Activated T-helper 1 cell treated with anti-CD3 and anti-CD28 coated beads, Interleukin-2, amount 50 U/mL, for 16 hours (primary cell): ENCODE measurements at regions not wholly inside any gene's neighbourhood (a gene's known extent, or its start where the extent isn't known, plus 50 kb on each side); places are given as distances from the start of the nearest gene placed in this dataset.
A peak's percentile ranks its signal among the peaks of the same experiment; 100 is the strongest.

Source experiments
- DNase-seq, 2 donors: peaks; one replicate each; pipeline ENCODE4 v3.0.0-alpha.2; 2020; ENCODE audit warnings: low read depth in 1 of 2, low spot score in 1 of 2

DNA sequence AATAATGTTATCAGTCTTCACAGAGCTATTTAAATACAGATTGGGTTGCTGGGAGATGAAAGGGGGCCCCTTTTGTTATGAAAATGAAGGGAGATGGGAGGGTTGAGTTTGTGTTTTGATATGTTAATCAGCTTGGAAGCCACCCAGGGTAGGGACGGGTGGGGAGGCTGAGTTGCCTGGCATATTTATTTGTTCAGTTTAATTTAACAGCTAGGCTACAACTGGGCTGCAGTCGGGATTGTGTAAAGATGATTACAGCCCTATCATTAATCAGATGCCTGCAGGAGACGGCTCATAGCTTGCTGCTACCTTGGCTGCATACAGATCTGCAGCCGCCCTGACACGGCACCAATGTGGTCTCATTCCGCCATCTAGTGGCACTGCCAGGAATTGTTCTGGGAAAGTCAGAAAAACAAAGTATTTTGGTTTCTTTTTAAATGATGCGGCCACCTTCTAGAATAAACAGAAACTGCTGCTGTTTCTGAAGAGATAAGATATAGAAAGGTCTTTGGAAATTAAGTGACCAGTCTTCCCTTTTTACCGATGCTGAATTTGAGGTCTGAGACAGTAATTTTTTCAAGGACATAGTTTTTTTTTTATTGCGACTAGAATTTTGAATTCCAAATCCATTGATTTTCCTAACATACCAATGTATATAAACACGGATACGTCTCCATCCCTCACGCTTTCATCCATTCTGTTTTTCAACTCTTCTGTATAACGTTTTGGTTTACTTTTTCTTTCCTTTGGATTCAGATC is 458.0 kb upstream of the ASIC2 start:
- DNase-seq = peak; percentile 31 to 36

DNA sequence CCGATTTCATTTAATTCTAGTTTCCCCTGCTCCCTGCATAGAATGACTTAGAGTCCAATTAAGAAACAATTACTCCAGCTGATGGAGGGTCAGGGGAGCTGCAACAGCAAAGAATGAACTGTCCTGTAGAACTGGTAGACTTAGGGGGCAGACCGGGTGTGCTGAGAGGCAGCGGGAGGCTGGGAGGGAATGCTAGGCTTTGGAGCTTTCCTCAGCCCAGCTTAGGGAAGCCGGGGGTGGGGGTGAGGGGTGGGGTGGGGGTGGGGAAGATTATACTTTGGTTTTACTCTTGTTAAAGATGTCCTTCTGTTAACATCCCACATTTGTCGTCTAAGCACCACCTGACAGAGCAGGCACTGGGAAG is 458.6 kb upstream of the ASIC2 start:
- no peak for DNase-seq

DNA sequence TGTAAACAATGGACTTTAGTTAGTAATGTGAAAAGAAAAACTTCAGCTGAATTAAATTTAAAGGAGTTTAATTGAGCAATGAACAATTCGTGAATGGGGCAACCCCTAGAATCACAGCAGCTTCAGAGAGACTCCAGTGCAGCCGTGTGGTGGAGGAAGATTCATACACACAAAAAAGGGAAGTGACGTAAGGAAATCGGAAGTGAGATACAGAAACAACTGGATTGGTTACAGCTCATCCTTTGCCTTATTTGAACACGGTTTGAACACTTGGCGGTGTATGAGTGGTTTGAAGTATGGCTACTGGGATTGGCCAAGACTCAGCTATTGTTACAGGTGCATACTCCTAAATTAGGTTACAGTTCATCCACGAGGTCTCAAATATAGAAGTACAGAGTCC is 460.4 kb upstream of the ASIC2 start:
- DNase-seq = no peak

DNA sequence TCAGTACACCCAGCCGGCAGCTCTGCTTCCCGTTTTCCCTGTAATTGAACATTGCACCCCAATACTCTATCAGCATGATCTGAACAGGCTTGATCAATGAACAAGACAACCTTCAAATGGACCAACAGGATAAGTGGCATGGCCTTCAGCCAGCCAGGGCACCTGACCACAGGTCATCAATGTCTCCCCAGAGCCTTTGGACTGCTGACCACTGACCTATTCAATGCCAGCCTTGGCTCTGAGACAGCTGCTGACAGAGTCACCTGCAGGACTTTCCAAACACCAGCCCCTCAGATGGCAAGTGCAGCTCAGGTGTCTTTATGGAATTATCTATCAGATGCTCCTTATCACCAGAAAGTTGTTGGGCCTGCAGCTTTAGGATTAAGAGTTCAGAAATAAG is 462.9 kb upstream of the ASIC2 start:
- DNase-seq = no peak

DNA sequence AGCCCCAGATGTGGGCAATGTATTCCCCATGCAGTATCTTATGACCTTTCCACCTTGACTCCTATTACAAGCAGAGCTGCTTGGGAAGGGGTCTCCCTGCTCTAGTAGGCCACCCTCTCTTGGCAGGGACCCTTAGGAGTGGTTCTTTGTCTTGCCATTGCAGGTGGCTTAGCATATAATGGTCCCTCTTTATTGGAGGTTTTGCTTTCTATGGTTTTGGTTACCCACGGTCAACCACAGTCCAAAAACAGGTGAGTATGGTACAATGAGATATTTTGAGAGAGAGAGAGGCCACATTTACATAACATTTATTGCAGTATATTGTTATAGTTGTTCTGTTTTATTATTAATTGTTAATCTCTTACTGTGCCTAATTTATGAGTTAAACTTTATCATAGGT is 472.8 kb upstream of the ASIC2 start:
- no peak for DNase-seq

DNA sequence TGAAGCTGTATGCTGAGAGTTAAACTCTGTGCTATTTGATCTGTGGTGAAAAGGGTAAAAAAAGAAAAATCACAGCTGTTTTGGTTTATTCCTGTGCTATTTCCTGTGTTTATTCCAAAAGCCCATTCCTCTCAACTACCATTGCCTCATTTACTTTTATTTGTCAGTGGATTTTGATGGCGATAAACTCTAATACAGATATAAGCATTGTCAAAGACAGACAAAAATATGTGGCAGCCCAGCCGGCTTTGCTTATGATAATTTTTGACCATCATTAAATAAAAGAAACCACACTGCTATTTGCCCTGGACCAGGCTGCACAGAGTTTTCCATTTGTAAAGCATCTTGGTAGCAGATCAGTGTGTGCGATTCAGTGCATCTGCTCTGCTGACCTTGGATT is 473.6 kb upstream of the ASIC2 start:
- DNase-seq = no peak

DNA sequence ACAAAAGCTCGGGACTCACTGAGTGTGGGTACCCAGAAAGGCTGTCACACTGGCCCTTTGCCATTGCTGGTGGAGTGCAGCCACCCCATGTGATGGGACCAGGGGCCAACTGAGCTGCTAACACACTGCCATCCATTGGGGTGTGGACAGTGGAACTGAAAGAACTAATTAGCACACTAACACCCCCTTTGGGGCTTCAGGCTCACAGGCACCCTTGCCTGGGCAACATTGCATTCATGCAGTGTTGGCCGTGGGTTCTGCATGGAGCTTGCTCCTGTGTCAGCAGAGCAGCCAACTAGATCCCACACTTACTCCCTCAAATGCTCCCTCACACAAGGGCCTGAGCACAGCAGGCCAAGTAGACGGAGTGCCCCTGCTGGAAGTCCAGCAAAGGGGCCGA is 476.0 kb upstream of the ASIC2 start:
- no peak for DNase-seq

DNA sequence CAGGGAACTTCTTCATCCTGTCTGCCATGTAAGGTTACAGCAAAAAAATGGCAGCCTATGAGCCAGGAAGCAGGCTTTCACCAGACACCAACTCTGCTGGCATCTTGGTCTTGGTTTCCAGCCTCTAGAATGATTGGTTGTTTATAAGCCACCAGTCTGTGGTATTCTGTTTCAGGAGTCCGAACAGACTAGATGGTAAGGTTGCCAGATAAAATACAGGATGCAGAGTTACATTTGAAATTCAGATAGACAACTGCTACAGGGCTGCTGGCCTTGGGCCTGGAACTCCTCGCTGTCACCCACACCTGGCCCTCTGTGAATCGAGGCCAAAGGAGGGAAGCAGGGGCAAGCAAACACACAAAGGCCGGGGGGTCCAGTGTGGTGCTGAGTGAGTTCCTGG is 478.8 kb upstream of the CCL2 start:
- DNase-seq = no peak

DNA sequence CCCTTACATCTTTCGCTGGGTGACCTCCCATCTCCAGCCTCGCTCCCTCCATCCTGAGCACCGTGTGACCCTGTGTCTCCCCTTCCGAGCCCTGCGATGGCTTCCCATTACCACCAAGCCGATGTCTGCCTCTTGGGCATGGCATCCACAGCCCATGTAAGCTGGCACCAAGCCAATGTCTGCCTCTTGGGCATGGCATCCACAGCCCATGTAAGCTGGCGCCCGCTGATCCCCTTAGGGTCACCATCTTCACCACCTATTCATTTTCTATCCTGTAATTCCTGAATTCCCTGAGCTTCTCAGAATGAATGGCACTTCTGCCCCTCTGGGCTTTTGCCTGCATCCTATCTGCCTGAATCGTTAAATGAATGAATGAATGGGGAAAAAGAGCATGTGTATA is 478.2 kb upstream of the CCL2 start:
- DNase-seq = no peak

DNA sequence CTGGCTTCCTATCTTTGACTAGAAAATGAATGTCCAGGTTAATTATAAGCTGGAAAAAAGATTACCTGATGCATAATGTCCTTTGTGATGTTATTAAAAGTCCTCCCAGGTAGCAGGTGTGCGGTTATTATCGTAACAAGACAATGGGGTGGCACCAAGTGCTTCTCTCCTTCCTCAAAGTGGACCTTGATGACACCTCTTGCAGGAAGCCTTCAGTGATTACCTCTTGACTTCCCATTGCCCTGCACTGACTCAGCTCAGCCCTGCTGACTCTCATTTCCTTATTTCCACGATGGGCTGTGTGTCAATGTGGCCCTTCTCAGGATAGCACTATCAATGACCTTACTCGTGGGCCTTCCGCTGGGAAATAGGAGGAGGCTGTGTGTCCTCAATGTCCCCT is 477.4 kb upstream of the CCL2 start:
- DNase-seq = no peak

DNA sequence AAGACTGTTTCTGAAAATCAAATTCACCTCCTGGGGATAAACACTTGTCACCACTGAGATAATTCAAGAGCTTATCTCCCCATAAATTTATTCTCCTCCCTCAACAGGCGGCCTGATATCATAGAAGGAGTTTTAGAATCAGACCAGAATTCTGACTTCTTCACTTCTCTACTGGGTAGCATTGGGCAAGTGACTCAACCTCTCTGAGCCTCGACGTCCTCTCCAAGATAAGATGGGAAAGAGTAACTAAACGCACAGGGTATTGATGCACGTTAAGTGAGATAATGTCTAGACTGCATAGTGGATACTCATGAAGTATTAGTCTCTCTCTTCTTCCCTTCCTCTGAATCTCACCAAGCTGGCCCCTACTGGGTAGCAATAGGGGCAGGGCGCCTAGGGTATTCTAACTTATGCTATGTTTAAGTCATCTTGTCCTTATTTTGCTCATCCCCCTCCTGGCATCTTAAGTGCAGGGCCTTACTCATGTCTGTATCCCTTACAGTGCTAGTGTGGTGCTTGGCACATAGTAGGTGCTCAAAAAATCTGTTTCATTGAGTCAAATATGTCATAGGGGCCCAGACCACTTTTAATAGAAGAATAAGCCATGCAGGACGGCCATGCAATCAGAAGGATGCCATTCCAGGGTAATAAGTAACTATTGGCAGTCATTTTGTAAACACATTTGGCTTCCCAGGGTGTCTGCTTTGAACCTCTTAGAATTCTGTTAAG is 476.4 kb upstream of the CCL2 start:
- DNase-seq = no peak

DNA sequence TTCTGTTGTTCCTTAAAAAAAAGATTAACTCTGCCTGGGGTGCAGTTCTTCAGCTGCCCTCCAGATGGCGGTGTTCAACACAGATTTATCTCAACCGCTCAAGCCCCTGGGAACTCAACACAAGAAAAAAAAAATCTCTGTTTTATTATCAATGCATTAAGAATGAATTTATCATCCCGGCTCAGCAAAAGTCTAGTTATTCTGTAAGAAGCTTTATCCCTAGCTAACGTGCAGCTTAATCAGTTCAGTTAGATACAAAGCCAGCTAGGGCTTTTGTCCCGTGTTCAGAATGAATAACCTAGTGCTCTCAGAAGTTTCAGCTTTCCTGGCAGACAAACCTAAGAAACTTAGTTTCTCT is 475.9 kb upstream of the CCL2 start:
- DNase-seq = no peak

DNA sequence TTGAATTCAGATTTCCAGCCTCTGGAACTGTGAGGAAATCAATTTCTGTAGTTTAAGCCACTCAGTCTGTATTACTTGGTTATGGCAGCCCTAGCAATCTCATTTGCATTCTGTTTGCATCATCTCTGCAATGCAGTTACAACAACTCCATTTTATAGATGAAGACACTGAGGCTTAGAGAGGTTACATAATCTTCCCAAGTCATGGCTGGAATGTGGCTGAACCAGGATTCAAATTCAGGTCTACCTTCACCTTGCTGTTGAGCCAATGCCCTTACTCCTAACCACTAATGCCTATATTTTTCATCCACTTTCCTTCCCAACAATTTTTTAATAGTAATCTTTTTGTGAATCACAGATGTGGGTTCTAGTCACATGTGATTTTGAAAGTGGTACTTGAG is 469.8 kb upstream of the CCL2 start:
- no peak for DNase-seq

DNA sequence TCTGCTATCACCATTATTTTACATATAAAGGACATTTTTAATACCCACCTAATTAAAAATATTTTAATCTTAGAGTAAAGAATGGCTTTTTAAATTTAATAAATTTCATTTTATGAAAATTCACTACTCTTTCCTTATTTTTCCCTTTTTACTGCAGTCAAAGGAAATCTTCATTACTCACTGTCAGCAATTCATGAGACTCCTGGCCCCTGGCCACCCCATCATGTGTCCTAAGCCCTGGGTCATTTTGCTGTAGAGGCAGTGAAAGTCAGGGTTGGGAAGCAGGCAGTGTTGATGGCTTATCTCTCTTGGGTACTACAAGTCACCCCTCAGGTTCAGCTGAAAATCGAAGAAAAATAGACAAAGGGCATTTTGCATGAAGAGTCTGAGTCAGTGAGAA is 468.6 kb upstream of the CCL2 start:
- DNase-seq = no peak

DNA sequence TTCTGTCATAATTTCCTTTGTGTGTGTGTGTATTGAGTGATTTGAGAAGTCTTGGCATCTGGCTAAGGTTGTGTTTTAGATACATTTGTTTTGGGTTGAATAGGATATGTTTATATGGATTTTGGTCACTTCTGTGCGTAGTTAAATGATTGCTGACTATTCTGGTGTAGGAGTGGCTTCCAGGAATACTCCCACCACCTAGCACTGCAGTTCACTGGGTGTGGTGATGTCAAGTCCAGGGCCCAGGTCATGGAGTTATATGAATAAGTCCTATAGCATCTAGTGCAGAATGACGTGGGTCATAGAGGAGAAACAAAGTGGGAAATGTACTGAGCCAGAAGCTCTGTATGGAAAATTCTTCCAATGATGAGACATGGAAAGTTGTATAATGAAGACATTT is 465.4 kb upstream of the CCL2 start:
- DNase-seq = no peak

DNA sequence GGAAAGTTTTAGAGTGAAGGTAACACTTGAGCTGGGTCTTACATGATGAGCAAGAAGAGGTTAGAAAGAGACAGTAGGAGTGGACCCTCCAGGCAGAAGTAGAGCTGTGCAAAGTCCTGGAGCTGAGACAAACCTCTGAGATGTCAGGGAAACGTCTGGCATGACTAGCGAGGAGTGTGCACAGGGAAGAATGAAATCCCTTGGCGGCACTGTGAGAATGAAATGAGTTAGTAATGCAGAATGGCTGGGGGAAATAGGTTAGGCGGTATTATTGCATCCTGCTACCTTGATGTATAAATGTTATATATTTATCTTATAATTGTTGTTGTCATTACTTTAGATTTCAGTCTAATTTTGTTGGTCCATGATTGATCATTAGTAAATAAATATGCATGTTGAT is 457.9 kb upstream of the CCL2 start:
- DNase-seq = no peak

DNA sequence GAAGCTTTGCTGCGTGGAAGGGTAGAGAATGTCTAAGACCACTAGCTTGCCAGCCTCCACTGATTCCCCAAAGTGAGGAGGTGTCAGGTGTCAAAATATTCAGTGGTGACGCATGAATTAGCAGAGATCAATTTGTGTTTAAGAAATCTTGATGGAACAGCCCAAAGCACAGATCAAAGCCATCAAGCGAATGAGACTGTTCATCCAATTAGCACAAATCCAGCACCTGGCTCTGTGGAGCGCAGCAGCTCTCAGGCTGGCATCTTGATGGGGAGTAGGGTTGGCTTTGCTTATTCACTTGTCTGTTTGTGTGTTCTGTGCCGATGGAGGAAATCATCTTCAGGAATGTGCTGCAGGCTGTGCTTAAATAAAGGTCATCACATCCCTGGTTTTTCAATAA is 456.8 kb upstream of the CCL2 start:
- DNase-seq = no peak

DNA sequence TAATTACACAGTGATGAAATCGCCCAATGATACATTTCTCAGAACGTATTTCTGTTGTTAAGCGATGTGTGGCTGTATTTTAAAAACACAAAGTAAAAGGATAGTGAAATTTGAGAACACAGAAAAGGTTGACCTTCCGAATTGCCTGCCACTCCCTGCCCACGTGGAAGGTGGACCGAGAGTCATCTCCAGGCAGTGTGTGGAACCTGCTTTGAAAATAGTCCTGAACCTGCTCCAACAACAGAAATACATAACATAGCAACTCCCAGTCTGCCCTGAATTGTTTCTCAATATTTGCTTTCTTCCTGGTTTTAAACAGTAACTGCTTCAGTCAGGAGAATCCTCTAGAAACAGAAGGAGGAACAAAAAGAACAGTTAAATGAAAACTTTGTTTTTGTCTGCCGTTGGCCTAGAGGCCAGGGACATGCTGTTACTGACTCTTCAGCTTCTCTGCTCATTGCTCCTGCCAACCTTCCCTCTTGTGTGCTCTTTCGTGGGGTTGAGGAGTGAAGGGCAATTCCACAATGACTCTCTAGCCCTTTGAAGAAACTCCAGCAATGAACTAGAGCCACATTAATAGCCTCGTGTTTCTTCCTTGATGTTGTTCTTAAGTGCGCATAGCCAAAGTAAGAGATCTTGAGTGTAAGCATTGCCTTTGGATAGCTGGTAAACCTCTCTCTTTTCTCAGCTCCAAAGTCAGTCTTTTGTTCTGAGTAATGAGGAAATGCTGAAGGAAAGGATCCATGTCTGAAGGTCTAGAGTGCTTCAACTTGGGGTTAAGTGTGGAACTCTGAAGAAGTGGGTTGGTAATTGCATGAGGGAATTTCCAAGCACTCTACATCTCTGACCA is 452.5 kb upstream of the CCL2 start:
- no peak for DNase-seq

DNA sequence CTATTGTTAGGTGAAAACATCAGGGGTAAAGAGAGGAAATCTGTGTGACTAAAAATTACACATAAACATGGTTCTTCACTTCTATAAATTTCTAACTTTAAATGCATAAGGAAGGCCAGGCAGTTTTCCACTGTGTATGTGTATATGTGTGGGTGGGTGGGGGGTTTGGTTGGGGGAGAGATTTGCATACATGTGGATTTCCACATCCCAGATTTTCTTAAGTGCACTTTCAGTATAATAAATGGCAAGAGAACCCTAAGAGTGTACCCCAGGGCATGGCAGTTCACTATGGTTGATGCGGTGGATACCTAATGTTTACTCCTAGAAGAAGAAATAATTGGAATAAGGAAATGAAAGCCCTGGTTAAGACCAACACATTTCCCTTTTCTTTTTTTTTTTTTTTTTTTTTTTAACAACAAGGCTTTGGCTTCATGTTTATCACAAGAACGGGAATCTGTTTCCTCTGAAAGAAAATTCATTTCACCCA is 451.8 kb upstream of the CCL2 start:
- DNase-seq = no peak

DNA sequence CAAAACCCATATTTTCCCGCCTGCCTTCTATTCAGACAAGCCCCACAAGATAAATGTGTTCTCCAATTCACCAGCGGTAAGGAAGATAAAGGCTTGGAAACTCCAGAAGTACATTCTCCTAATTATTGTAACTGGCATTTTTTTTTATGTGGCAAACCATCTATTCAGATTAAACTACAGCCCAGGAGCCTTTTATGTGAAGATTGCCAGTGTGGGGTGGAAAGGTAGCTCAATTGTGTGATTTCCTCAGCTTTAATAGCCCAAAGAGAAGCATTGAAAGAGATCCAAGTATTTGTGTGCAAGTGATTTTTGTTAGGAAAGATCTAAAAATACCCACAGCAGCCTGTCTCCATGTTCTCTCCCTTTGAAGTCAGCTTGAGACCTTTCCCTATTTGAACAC is 451.4 kb upstream of the CCL2 start:
- no peak for DNase-seq

DNA sequence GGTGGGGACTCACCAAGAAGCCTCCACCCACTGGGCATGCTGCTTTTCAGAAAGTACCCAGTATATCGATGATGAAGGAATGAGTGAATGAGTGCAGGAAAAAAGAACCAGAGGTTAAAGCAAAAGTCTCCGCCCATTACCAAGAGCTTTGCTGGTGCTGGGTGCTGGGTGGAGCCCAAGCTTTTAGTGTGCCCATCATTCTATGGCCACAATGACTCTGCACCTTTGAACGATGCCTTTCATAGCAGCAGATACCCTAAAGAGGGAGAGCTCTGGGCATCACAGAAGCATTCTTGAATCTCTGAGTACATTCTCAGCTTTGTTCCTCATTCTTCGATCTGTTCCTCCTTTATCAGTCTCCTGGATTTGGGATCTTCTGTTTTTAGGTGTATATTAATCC is 450.7 kb upstream of the CCL2 start:
- DNase-seq = no peak

DNA sequence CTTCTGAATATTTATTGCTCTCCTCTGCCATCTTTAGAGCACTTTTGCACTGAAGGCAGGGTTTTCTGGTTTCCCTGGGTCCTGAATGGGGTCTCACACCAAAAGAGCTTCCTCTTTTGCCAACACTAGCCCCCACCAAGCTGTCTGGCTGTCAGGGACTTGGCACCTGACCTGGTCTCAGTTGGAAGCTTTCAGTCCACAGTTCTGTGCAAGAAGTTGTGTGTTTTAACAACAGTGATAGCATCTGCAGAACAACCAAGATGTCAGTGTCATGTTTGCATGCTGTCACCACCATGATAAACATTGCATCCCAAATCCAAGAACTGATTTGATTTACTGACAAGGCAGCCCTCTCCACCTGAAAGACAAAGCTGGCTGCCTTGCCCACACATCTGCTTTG is 448.5 kb upstream of the CCL2 start:
- DNase-seq = no peak
